HG03378 (cell line): ENCODE measurements at regions not wholly inside any gene's neighbourhood (a gene's known extent, or its start where the extent isn't known, plus 50 kb on each side); places are given as distances from the start of the nearest gene placed in this dataset.
A peak's percentile ranks its signal among the peaks of the same experiment; 100 is the strongest.

Experiments
- ATAC-seq: cut with Tn5 transposase; IDR thresholded peaks from one replicate; pipeline ENCODE4 v1.9.1; 2021; ENCODE audit warnings: mild to moderate bottlenecking, moderate library complexity; ENCODE audit not compliant: unreplicated experiment

DNA sequence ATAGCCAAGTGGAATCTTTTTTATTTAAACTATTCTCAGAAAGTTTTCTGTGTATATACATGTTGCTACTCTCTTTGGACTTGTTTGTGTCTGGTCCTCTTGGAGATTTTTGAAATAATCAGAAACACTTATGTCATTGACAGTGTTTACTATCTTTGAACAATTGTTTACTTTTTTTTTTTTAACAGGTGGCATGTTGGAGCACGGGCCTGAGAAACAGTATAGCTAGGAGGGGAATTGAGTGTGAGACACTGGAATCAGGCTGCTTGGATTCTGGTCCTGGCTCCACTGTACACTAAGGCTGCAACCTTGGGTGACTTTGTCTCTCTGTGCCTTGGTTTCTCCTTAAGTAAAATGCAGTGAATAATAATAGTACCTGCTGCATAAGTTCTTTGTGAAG, 279.6 kb downstream of the PRL start:
- no peak for ATAC-seq

GRCh38 chr6:22017766-22018165, 279.1 kb downstream of the PRL start:
- no peak for ATAC-seq

- ATAC-seq, result no peak
Observed at GRCh38 chr6:22019857-22020256, 277.0 kb downstream of the PRL start.

- no peak for ATAC-seq
Observed at GRCh38 chr6:22020299-22021003, 276.4 kb downstream of the PRL start.

GRCh38 chr6:22021966-22022365, 274.9 kb downstream of the PRL start:
- no peak for ATAC-seq

DNA sequence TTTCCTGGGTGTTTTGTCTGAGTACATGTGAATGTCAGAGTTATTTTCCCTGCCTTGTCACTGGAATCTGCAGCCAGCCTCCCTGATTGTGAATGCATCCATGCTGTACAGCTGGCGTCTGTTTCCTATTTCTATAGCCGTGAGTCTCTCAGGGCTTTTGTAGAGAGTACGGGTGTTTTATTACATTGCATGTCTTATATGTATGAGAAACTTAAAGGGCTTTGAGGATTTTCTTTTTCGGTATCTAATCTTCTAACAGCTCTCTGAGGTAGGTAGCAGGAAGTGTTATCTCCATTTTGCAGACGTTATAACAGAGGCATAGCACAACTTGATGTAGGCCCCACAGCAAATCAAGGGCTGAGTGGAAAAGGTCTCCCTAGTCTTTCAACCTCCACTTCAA, 272.9 kb downstream of the PRL start:
- no peak for ATAC-seq

- ATAC-seq, result no peak
Observed at GRCh38 chr6:22024973-22025467, 271.8 kb downstream of the PRL start.

GRCh38 chr6:22025468-22026163, 271.2 kb downstream of the PRL start:
- ATAC-seq, result peak; percentile 69

GRCh38 chr6:22026164-22026678, 270.6 kb downstream of the PRL start:
- no peak for ATAC-seq

GRCh38 chr6:22027040-22027725, 269.7 kb downstream of the PRL start:
- ATAC-seq, result no peak

GRCh38 chr6:22028403-22029090, 268.3 kb downstream of the PRL start:
- no peak for ATAC-seq

GRCh38 chr6:22029171-22029570, 267.7 kb downstream of the PRL start:
- no peak for ATAC-seq

- ATAC-seq, result no peak
Observed at GRCh38 chr6:22030730-22031619, 265.9 kb downstream of the PRL start.

GRCh38 chr6:22035690-22036089, 261.1 kb downstream of the PRL start:
- ATAC-seq, result no peak

DNA sequence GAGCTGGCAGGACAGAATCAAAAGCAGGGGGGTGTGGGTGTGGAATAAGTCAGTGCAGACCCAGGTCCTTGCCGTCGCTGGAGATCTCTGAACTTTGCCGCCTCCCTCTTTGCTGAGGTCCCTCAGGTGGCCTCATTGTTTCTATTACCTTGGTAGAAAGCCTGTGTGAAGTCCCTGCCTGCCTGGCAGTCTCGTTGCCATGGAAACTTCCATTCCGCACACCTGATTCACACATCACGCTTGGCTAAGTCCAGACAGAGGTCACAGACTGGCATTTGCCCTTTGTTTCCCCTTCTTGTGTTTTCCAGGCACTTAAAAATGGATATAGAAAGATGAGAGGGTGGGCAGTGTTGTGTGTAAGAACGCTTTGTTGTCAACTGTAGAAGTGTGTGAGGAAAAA, 260.6 kb downstream of the PRL start:
- peak; percentile 75 for ATAC-seq

DNA sequence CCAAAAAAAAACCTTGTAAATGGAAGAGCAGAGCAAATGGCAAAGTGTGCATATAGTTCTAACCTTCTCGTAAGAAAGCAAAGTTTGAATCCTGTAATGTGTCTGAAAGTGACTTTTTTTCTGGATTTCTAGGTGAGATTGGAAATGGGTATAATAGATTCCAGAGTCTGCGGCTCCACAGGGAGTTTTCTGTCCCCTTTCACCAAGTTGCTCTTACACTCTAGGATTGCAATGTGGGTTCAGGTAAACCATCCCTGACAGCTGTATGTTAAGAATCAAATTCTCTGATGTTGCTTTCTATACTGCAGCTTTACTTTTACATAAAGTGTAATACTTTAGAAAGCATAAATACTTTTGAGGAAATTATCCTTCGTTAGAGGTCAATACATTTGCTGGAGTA, 260.1 kb downstream of the PRL start:
- no peak for ATAC-seq

DNA sequence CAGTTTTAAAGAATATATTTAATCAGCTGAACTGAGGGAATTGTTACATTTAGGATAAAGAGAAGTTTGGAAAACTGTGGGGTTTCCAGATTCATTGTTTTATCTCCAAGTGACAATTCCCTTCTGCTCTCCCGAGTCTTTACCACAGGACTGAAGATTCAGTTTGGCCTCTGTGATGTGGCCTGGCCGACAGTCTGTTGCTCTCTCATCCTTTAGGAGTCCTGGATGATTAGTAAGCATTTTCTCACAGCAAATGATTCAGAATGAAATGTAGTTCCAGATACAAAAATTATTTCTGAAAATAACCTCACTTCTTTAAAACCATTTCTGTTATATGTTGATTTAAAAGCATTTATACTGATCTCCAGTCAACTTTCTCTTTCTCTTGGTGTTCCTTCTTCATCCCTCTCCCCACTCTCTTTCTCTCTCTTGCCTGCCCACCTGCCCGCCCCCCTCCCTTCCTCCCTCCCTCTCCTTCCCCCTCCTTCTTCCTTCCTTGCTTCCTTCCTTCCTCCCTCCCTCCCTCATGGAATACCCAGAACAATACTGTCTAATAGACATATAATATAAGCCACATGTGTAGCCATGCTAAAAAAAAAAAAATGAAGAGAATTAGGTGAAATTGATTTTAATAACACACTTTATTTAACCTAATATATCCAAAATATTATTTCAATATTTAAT, 254.9 kb downstream of the PRL start:
- ATAC-seq, result no peak

GRCh38 chr6:22042706-22043105, 254.1 kb downstream of the PRL start:
- no peak for ATAC-seq

GRCh38 chr6:22043284-22043962, 253.4 kb downstream of the PRL start:
- no peak for ATAC-seq
